GM21515 (cell line): ENCODE measurements at regions not wholly inside any gene's neighbourhood (a gene's known extent, or its start where the extent isn't known, plus 50 kb on each side); places are given as distances from the start of the nearest gene placed in this dataset.
"Not testable (repeated sequence)": the region's sequence is repeated elsewhere in the genome, so short reads cannot be mapped to it uniquely, and the experiment has no call there.

Experiments used
- ATAC-seq: cut with Tn5 transposase; IDR thresholded peaks from one replicate; pipeline ENCODE4 v1.9.1; 2021; ENCODE audit not compliant: unreplicated experiment

DNA sequence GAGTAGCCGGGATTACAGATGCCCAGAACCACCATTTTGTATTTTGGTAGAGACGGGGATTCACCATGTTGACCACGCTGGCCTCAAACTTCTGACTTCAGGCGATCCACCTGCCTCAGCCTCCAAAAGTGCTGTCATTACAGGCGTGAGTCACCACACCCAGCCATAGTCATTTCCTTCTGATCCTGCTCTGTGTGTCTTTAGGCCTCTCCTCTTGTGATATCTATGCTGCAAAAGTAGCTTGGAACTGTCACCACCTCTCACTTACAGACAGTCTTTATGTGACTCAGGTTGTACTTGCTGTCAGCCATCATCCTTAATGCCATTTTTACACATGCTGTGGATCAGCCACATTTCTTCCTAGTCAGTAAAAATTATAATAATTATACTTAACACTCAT lies 286.3 kb downstream of the CDY2B start:
- not testable (repeated sequence) for ATAC-seq

- ATAC-seq = not testable (repeated sequence)
These were observed 300.0 kb downstream of the CDY2B start for GRCh38 chrY:17579956-17580519.

DNA sequence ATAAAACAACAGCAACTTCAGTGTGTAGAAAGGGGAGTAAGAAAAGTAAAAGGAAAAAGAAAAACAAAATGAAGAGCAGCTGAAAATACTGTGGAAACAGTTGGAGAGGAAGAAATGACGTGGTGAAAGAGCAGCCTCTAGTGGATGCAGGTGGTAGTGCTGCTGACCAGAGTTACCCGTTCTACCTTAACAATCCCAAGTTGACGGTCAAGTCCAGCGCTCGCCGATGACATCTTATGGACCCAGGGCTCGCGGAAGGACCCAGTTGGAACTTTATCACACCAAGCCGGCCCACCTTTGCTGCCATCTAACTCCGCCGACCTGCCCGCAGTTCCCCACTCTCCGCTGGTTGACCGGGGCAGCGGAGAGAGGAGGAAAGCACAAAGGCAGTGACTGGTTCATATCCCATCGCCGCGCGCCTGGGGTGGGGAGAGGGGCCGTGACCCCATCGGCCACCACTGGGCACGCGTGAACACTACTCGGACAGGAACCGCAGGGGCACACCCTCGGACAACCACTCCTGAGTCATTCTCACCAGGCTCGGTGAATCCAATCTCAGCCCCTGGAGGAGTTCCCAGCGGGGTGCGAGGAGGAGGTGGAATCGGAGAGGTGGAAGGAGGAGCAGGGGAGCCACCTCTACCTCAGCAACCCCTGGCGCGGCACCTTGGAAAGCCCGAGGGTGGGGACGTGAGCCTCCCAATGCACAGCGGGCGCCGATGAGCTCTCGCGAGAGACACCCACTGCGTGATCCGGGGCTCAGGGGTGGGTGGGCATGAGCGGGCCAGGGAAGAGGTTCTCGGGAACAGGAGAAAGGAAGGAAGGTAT lies 300.7 kb downstream of the CDY2B start:
- peak; percentile 90 for ATAC-seq

DNA sequence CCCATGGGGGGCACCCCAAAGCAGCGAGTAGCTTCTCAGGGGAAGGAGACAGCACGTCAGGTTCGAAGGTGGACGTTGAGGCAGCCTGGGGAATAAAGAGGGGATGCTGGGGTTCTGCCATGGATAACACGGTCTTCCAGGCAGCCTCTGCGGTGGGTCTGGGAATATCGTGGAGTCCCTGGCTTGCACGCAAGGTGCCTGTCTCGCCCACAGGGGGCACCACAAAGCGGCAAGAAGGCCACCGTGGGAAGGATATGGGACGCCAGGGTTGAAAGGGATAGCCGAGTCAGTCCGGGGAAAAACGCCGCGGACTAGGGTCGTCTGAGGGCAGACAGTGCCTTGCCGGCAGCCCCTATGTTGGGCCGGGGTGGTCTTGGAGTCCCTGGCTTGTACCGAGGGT lies 316.9 kb downstream of the CDY2B start:
- ATAC-seq = not testable (repeated sequence)
